ACHN (cell line): ENCODE measurements at regions not wholly inside any gene's neighbourhood (a gene's known extent, or its start where the extent isn't known, plus 50 kb on each side); places are given as distances from the start of the nearest gene placed in this dataset.

Experiments
- DNase-seq: peaks from one replicate; pipeline ENCODE4 v3.0.0-alpha.2; 2015
- in situ Hi-C: cut with HindIII; loops from 2 replicates; pipeline ENCODE4 v1.10.0; 2017; ENCODE audit warnings: low sequenced_read_pairs, low pct_ligation_motif_present, low pct_unique_long_range_greater_than_20kb

DNA sequence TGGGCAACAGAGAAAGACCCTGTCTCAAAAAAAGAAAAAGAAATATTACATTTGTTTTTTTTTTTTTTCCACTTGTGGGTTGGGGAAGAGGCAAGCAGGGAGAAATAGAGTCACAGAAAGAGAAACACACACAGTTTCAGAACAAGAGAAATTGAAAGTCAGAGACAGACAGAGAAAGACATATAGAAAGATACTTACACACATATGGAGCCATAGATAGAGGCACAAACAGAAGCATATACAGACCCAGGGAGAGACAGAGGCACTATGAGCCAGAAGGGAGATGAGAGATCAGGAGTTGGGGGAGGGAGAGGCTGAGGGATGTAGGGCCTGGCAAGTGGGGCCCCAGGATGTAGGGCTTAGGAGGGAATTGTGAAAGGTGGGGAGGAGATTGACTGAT is 55.2 kb upstream of the GIMD1 start:
- DNase-seq = no peak
- in situ Hi-C loops = no loop called here

- DNase-seq = no peak
- in situ Hi-C loops = no loop called here
These were observed 54.2 kb upstream of the GIMD1 start for GRCh38 chr4:106422766-106423165.

GRCh38 chr4:106421441-106422296 is 53.1 kb upstream of the GIMD1 start:
- peak; percentile 9 for DNase-seq
- in situ Hi-C loops = no loop called here

DNA sequence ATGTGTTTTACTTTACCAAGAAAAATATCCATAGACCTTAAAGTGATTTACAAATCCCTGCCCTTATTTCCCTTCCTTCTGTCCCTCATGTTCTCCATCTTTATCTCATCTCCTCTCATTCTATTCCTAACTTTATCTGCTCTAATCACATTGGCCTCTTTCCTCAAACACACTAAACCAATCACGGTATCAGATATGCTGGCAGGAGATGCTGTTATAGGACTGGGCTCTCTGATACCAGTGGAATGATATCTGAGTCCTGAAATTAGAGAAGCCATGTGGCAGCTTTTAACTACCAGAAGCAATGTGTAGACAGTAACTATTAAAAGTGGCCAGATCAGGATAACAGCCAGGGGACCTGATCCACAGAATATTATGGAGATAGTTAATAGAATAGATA is 49.9 kb upstream of the GIMD1 start:
- no peak for DNase-seq
- in situ Hi-C loops = no loop called here
